WTC11 (cell line): ENCODE measurements at regions not wholly inside any gene's neighbourhood (a gene's known extent, or its start where the extent isn't known, plus 50 kb on each side); places are given as distances from the start of the nearest gene placed in this dataset.
A peak's percentile ranks its signal among the peaks of the same experiment; 100 is the strongest.

Experiments used
- ATAC-seq: fragments of 200-7000 bp; cut with Tn5 transposase; 2 replicates; pipeline ENCODE4 v1.10.0; 2021; ENCODE audit warnings: mild to moderate bottlenecking, moderate library complexity
- CTCF ChIA-PET: fragments of 300-600 bp; sonication (Branson Sonifier 250); formaldehyde crosslinking; loops from one replicate; lab custom pipeline; 2021; ENCODE audit warnings: antibody characterized with exemption; lab: Charles Lee
- POLR2A ChIA-PET: fragments of 350-600 bp; sonication (Branson Sonifier 250); formaldehyde crosslinking; loops from one replicate; lab custom pipeline; 2021; ENCODE audit warnings: antibody characterized with exemption; lab: Charles Lee
- DNase-seq: peaks from one replicate; pipeline ENCODE4 v3.0.0; 2021; ENCODE audit warnings: low spot score
- H3K27ac Mint-ChIP-seq: 2 replicates; pipeline ENCODE4 v1.8.0; 2021; ENCODE audit warnings: mixed read lengths
- H3K27me3 Mint-ChIP-seq: 2 replicates; pipeline ENCODE4 v1.8.0; 2021; ENCODE audit warnings: low read depth, mild to moderate bottlenecking, moderate library complexity, mixed read lengths
- H3K36me3 Mint-ChIP-seq: 2 replicates; pipeline ENCODE4 v1.8.0; 2021; ENCODE audit warnings: mixed read lengths
- H3K4me1 Mint-ChIP-seq: 2 replicates; pipeline ENCODE4 v1.8.0; 2022; ENCODE audit warnings: mixed read lengths
- H3K4me3 Mint-ChIP-seq: 2 replicates; pipeline ENCODE4 v1.8.0; 2021; ENCODE audit warnings: mild to moderate bottlenecking, moderate library complexity, mixed read lengths
- H3K9me3 Mint-ChIP-seq: 2 replicates; pipeline ENCODE4 v1.8.0; 2021; ENCODE audit warnings: mixed read lengths
- AFF4 ChIP-seq: sonication (generic); formaldehyde crosslinking; IDR thresholded peaks from 2 replicates; pipeline ENCODE4 v1.8.1; 2023; ENCODE audit warnings: mild to moderate bottlenecking, missing genetic modification reagents, borderline replicate concordance
- ARID4B ChIP-seq: sonication (generic); formaldehyde crosslinking; IDR thresholded peaks from 2 replicates; pipeline ENCODE4 v1.8.0; 2023; ENCODE audit warnings: missing genetic modification reagents, mild to moderate bottlenecking, borderline replicate concordance
- E2F1 ChIP-seq: sonication (generic); formaldehyde crosslinking; IDR thresholded peaks from 2 replicates; pipeline ENCODE4 v1.8.0; 2022; ENCODE audit warnings: mild to moderate bottlenecking, missing genetic modification reagents
- EMX1 ChIP-seq: fragments of 250-450 bp; sonication (Bioruptor Pico); IDR thresholded peaks from 2 replicates; pipeline ENCODE4 v1.8.0; 2021; ENCODE audit warnings: mild to moderate bottlenecking
- FOXJ3 ChIP-seq: sonication (generic); formaldehyde crosslinking; IDR thresholded peaks from 2 replicates; pipeline ENCODE4 v1.9.0; 2021; ENCODE audit warnings: missing genetic modification reagents, mild to moderate bottlenecking, borderline replicate concordance
- FOXP1 ChIP-seq: sonication (generic); formaldehyde crosslinking; IDR thresholded peaks from 2 replicates; pipeline ENCODE4 v1.8.0; 2022; ENCODE audit warnings: missing genetic modification reagents, mild to moderate bottlenecking, moderate library complexity, borderline replicate concordance
- GTF2I ChIP-seq: fragments of 250-450 bp; sonication (Bioruptor Pico); conservative IDR thresholded peaks from 2 replicates; pipeline ENCODE4 v1.4.0; 2021; ENCODE audit warnings: mild to moderate bottlenecking
- JUN ChIP-seq: sonication (generic); formaldehyde crosslinking; IDR thresholded peaks from 2 replicates; pipeline ENCODE4 v1.8.0; 2023; ENCODE audit warnings: mild to moderate bottlenecking, missing genetic modification reagents
- KAT7 ChIP-seq: sonication (generic); formaldehyde crosslinking; IDR thresholded peaks from 2 replicates; pipeline ENCODE4 v1.8.1; 2023; ENCODE audit warnings: missing genetic modification reagents, mild to moderate bottlenecking, borderline replicate concordance
- MYBL2 ChIP-seq: sonication (generic); formaldehyde crosslinking; IDR thresholded peaks from 2 replicates; pipeline ENCODE4 v1.8.1; 2023; ENCODE audit warnings: mild to moderate bottlenecking, moderate library complexity, missing genetic modification reagents
- NFATC4 ChIP-seq: fragments of 250-450 bp; sonication (Bioruptor Pico); IDR thresholded peaks from 2 replicates; pipeline ENCODE4 v1.9.0; 2021; ENCODE audit warnings: mild to moderate bottlenecking
- NFE2L1 ChIP-seq: sonication (generic); formaldehyde crosslinking; IDR thresholded peaks from 2 replicates; pipeline ENCODE4 v1.8.1; 2023; ENCODE audit warnings: missing genetic modification reagents
- NR1H2 ChIP-seq: sonication (generic); formaldehyde crosslinking; IDR thresholded peaks from 2 replicates; pipeline ENCODE4 v1.9.0; 2021; ENCODE audit warnings: mild to moderate bottlenecking, moderate library complexity, missing genetic modification reagents
- SP1 ChIP-seq: sonication (generic); formaldehyde crosslinking; conservative IDR thresholded peaks from 2 replicates; pipeline ENCODE4 v1.8.1; 2022; ENCODE audit warnings: missing genetic modification reagents
- TEAD1 ChIP-seq: sonication (generic); formaldehyde crosslinking; IDR thresholded peaks from 2 replicates; pipeline ENCODE4 v1.8.0; 2022; ENCODE audit warnings: mild to moderate bottlenecking, missing genetic modification reagents
- TEAD4 ChIP-seq: sonication (generic); formaldehyde crosslinking; IDR thresholded peaks from 2 replicates; pipeline ENCODE4 v1.8.0; 2022; ENCODE audit warnings: mild to moderate bottlenecking, missing genetic modification reagents
- TP53 ChIP-seq: sonication (generic); formaldehyde crosslinking; IDR thresholded peaks from 2 replicates; pipeline ENCODE4 v1.8.1; 2023; ENCODE audit warnings: mild to moderate bottlenecking, missing genetic modification reagents
- ZBTB21 ChIP-seq: sonication (generic); formaldehyde crosslinking; IDR thresholded peaks from 2 replicates; pipeline ENCODE4 v1.8.1; 2023; ENCODE audit warnings: mild to moderate bottlenecking, missing genetic modification reagents, borderline replicate concordance
- ZMAT4 ChIP-seq: fragments of 250-450 bp; sonication (Bioruptor Pico); IDR thresholded peaks from 2 replicates; pipeline ENCODE4 v1.9.0; 2021; ENCODE audit warnings: mild to moderate bottlenecking
- ZSCAN18 ChIP-seq: fragments of 250-450 bp; sonication (Bioruptor Pico); IDR thresholded peaks from 2 replicates; pipeline ENCODE4 v2.1.2; 2022; ENCODE audit warnings: mild to moderate bottlenecking, moderate library complexity

- ATAC-seq (no peak), DNase-seq (no peak)
- Mint-ChIP-seq H3K27me3 (no peaks in the 10 kb centered on the region; the same call in 1 of the 2 replicates), H3K27ac (0 out of 2 replicates have a peak overlapping the region, but pooled peaks have one; percentile 11), H3K4me1 (peaks cover 4% of the 10 kb centered on the region; the same call in 1 of the 2 replicates), H3K4me3 (no peak overlapping the region), H3K9me3 (peaks cover 34% of the 10 kb centered on the region), H3K36me3 (peaks cover 27% of the 10 kb centered on the region)
- ChIA-PET POLR2A (no interaction called here), CTCF (no interaction called here)
- TF ChIP-seq KAT7 = no peak
- TF ChIP-seq FOXP1 = no peak
- no peak for TF ChIP-seq TEAD1 (CRISPR knock-in tag)
- no peak for TF ChIP-seq AFF4 (CRISPR knock-in tag)
- no peak for TF ChIP-seq GTF2I
- TF ChIP-seq EMX1 = no peak
Measured at GRCh38 chr7:52184006-52184703, 851.3 kb upstream of the POM121L12 start.

- POLR2A ChIA-PET = no interaction called here
- Mint-ChIP-seq H3K9me3 (peaks cover 29% of the 10 kb centered on the region), H3K4me3 (no peak overlapping the region), H3K27me3 (no peaks in the 10 kb centered on the region; the same call in 1 of the 2 replicates), H3K27ac (no peak overlapping the region), H3K36me3 (peaks cover 15% of the 10 kb centered on the region), H3K4me1 (no peaks in the 10 kb centered on the region)
- ATAC-seq (no peak), DNase-seq (no peak)
- no peak for TF ChIP-seq SP1 (CRISPR knock-in tag)
- no peak for TF ChIP-seq TEAD4
- no peak for TF ChIP-seq E2F1 (CRISPR knock-in tag)
- no peak for TF ChIP-seq JUN (CRISPR knock-in tag)
- TF ChIP-seq MYBL2 (CRISPR knock-in tag) = no peak
- no peak for TF ChIP-seq NFATC4 (CRISPR knock-in tag)
- no peak for TF ChIP-seq NFE2L1
- TF ChIP-seq ARID4B (CRISPR knock-in tag) = no peak
- no peak for TF ChIP-seq ZSCAN18 (CRISPR knock-in tag)
- no peak for TF ChIP-seq ZBTB21 (CRISPR knock-in tag)
- TF ChIP-seq TP53 = no peak
- TF ChIP-seq NR1H2 (CRISPR knock-in tag) = no peak
- no peak for TF ChIP-seq FOXJ3 (CRISPR knock-in tag)
- no peak for TF ChIP-seq ZMAT4 (CRISPR knock-in tag)
- CTCF ChIA-PET = no interaction called here
Measured at GRCh38 chr7:52179934-52180333, 855.5 kb upstream of the POM121L12 start.
